G401 (cell line): ENCODE measurements at regions not wholly inside any gene's neighbourhood (a gene's known extent, or its start where the extent isn't known, plus 50 kb on each side); places are given as distances from the start of the nearest gene placed in this dataset.
"Not testable (repeated sequence)": the region's sequence is repeated elsewhere in the genome, so short reads cannot be mapped to it uniquely, and the experiment has no call there.

Experiments used
- DNase-seq: peaks from one replicate; pipeline ENCODE4 v3.0.0-alpha.2; 2015; ENCODE audit warnings: low spot score
- in situ Hi-C: cut with HindIII; loops from 2 replicates; pipeline ENCODE4 v1.10.0; 2016; ENCODE audit warnings: low sequenced_read_pairs, mixed read lengths

DNA sequence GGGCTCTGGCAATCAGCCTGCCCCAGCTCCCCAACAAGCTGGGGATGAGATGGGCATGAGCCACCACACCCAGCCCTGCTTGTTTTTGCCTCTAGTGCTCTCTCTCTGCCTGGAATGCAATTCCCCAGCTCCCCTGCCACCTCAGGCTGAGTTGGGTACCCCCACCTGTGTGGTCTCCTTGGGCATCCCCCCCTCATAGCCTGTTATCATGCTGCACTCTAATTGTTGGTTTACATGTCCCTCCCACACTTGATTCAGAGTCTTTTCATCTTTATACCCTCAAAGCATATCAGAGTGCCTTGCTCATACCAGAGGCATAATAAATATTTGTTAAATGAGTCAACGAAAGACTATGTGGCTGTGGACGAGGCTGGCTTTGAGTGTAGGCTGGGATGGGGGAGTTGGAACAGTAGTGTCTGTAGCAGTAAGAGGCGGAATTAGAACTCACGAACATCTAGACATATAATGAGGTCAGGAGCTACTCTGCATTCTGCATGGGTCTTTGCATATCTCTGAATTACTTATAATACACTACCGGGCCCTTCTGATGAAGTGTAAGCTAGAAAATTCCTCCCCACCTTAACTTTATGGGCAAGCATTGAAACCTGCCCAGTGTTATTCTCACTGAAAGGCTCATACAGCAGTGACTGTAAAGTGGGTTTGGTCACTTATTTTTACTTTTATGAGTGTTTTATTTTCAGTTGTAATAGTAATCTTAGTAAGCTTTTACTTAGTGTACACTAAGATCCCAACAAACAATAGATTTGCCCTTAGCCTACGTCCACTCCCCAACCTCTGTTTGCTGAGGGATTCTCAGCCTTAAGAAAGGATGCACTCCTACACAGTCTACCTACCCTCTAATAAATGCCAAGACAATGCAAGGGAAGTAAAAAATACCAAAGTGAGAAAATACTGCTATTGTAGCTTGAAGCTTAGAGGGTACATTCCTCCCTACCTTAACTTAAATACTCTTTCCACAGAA lies 58.7 kb downstream of the EDN1 start:
- in situ Hi-C loops = no loop called here

DNA sequence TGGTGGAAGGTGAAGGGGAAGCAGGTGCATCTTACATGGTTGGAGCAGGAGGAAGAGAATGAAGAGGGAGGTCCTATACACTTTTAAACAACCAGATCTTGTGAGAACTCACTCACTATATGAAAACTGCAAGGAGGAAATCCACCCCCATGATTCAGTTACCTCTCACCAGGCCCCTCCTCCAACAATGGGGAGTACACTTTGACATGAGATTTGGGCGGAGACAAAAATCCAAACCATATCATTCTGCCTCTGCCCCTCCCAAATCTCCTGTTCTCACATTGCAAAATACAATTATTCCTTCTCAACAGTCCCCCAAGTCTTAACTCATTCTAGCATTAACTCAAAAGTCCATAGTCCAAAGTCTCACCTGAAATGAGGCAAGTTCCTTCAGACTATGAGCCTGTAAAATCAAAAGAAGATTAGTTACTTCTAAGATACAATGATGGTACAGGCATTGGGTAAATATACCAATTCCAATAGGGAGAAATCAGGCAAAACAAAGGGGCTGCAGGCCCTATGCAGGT lies 60.5 kb downstream of the EDN1 start:
- DNase-seq = no peak
- in situ Hi-C loops = no loop called here

More for the DNA sequence above, 58.7 kb downstream of the EDN1 start:
- no peak for DNase-seq

DNA sequence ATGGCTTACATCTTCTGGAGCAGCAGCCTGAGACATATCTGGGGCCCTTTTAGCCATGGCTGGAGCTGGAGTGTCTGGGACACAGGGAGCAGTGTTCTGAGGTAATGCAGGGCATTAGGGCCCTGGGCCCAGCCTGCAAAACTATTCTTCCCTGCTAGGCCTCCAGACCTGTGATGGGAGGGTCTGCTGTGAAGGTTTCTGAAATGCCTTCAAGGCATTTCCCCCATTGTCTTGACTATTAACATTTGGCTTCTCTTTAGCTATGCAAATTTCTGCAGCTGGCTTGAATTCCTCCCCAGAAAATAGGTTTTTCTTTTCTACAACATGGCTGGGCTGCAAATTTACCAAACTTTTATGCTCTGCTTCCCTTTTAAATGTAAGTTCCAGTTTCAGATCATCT lies 61.5 kb downstream of the EDN1 start:
- in situ Hi-C loops = no loop called here
- no peak for DNase-seq

DNA sequence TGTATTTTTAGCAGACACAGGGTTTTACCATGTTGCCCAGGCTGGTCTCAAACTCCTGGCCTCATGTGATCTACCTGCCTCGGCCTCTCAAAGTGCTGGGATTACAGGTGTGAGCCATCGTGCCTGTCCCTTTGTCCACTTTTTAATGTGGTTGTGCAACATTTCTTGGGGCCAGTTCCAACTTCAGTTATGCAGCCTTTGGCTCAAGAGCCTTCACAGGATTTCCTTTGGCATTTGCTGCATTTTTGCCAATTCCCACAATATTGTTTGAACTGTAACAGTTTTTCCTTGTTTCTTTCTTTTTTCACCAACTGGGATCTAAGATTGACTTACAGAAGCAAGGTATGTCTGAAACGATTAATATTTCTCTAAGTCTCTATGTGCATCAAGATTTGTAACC lies 63.6 kb downstream of the EDN1 start:
- in situ Hi-C loops = no loop called here

DNA sequence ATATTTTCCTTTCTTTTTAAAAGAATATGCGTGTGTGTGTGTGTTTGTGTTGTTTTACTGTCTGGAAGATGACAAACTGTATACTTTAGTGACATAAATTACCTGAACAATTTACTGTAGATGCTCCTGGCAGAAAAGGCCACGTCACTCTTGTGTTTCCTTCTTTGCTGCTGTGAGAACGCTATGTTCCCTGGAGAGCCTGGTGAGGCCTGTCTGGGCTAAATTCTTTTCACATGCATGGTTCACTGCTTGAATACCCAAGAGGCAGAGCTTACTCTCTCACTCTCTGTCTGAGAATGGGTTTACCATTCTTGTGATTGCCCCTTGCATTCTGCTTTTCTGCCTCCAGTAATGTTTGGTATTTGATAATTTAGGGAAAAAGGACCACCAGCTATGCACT lies 64.3 kb downstream of the EDN1 start:
- in situ Hi-C loops = no loop called here
- DNase-seq = no peak

More for the DNA sequence above, 63.6 kb downstream of the EDN1 start:
- no peak for DNase-seq

DNA sequence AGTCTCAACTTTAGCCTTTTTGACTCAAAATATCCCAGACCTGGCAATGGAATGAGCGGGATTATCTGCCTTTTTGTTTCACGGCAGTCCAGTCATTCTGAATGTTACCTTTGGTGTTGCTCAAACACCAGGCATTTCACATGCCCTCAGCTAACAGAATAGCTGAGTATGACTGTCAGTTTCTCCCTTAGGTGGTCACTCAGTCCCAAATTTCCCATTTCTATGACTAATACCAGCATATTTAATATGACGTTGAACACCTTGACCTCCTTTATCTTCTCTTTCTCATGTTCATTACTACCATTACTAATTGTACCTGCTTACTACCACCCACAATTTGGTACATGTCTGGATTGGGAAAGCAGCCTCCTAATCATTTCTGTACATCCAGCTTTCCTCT lies 65.2 kb downstream of the EDN1 start:
- in situ Hi-C loops = no loop called here
- DNase-seq = no peak

DNA sequence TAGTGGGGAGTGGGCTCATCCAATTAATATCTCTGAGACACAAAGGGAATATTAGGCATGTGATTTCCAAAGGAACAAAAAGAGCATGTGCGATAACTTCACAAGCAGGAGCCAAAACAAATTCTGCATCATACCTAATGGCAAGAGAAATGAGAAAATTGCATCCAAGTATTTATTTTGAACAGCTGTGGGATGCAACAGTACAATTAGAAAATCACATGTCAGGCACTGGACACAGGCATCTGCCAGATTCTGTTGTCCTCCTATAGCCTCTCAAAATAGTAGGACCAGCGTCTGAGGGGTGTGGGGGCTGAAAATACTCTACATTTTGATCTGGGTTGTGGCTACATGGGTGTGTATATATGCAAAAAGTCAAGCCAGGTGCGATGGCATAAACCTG lies 66.3 kb downstream of the EDN1 start:
- no peak for DNase-seq
- in situ Hi-C loops = no loop called here

DNA sequence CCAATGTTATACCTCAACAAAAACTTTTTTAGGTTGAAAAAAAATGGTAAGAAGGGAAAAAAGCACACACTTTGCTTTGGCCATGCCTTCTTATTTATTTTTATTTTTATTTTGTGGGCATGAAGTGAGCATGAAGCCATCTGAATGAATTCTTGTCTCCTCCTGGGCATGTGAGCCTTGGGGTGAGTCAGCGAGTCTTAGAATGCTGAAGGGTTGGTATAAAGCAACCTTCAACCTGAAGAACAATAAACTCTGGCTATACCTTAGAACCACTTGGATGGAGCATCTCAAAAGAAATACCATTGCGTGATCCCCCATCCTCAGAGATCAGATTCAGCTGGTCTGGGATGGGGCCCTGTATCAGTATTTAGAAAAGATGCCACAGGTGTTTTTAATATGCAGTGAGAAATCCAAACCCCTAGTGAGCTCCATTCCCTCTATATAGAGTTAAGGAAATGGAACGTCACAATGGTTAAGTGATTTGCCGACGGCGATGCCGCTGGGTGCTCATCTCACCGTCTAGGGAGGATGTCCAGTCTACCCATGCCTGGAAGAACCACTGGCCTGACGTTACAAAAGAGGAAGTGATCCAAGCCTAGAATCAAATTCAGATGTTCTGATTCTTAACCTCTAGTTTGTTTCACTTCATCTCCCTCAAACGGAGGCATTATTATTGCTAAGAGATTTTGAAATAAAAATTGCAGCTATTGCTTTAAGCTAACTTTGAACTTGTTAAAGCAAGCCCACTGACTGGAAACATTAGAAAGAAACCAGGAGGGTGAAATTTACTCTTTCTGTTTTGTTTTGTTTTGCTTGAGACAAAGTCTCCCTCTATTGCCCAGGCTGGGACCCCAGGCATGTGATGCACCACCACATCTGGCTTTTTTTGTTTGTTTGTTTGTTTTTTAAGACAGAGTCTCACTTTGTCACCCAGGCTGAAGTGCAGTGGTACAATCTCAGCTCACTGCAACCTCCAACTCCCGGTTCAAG lies 67.1 kb downstream of the EDN1 start:
- DNase-seq = no peak
- in situ Hi-C loops = no loop called here

DNA sequence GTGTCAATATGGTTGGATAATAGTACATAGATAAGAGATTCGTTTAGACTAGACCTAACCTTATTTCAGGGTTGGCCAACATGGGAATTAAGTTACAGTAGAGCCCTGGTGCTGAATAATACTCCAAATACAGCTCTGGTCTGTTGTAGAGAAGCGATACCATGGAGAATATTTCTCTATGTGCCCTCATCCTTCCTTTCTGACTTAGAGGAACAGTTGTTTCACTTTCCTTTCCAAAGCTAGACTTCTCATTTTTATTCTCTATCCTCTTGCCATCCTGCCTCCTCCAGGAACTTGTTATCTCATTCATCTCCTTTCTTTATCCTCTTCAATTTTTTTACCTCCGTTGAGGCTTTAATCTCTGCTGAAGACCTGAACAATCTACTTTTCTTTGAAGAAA lies 68.9 kb downstream of the EDN1 start:
- no peak for DNase-seq
- in situ Hi-C loops = no loop called here

DNA sequence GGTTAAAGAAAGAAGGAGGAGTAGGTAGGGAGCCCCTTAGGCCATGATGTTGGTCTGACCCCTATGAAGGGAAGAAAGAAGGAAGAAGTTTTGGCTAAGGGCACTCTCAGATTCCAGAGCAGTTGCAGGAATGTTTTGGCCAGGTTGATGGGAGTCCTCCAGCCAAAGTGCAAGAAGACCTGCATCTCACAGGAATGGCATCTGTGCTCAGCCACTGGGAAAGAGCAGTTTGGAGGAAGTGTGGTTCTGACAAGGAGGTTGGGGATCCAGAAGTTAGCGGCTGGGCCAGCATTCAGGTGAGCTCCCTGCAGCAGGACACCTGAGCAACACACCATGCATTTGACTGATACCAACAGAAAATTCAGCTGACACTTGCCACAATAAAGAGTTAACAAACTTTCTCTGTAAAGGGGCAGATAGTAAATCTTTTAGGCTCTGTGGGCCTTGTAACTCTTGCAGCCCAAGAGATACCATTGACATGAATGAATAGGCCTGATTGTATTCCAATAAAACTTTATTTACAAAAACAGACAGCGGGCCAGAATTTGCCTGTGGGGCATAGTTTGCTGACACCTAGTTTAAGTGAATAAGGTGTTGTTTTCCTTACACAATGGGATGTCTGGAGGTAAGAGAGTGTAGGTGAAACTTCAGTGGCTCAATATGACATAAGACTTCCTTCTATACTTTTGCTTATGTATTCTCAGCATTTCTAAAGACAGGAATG lies 71.0 kb downstream of the EDN1 start:
- in situ Hi-C loops = no loop called here

DNA sequence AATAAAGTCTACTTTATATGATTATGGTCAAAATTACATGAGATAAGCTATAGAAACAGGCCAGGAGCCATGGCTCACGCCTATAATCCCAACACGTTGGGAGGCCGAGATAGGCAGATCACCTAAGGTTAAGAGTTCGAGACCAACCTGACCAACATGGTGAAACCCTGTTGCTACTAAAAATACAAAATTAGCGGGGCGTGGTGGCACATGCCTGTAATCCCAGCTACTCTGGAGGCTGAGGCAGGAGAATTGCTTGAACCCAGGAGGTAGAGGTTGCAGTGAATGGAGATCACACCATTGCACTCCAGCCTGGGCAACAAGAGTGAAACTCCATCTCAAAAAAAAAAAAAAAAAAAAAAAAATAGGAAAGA lies 73.1 kb downstream of the EDN1 start:
- DNase-seq, in situ Hi-C loops: not testable (repeated sequence)

More for the DNA sequence above, 71.0 kb downstream of the EDN1 start:
- no peak for DNase-seq

DNA sequence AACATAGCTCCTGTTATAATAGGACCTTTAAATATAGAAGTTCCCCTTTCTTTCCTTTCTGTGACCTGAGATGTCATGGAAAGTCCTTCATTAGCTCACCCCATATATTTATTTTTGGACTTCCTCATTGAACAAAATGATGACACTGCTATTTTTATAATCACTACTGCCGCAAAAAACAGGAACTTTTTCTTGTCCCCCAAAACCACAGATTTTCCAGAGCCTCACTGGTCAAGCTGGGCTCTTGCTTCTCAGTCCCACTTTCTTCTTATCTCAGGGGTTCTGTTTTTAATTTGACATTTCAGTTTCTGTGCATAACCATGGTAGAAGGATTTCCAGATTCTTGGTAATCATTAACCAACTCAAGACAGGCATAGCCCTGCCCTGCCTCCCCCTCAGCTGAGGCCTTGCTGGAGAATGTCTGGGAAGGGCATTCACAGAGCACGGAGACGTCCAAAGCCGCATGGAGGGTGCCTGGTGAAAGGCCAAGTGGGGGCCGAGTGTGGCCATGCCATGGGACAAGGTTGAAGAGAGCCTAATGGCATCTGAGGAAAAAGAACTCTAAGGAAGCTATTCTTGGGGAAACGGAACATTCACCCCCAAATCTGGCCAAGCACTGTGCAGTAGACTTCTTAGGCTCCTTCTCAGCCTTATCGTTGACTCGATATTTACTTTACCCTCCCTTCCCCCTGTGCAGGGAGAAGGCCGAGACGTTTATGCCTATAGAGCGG lies 73.7 kb downstream of the EDN1 start:
- in situ Hi-C loops = no loop called here
- DNase-seq = no peak

DNA sequence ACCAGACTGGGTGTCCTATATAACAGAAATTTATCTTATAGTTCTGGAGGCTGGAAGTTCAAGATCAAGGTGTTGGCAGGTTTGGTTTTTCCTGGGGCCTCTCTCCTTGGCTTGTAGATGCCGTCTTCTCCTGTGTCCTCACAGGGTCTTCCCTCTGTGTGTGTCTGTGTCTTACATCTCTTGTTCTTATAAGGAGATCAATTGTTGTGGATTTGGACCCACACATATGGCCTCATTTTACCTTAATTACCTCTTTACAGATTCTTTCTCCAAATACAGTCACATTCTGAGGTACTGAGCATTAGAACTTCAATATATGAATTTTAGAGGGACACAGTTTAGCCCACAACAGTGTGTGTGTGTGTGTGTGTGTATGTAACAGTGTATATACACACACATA lies 74.5 kb downstream of the EDN1 start:
- DNase-seq = no peak
- in situ Hi-C loops = no loop called here

DNA sequence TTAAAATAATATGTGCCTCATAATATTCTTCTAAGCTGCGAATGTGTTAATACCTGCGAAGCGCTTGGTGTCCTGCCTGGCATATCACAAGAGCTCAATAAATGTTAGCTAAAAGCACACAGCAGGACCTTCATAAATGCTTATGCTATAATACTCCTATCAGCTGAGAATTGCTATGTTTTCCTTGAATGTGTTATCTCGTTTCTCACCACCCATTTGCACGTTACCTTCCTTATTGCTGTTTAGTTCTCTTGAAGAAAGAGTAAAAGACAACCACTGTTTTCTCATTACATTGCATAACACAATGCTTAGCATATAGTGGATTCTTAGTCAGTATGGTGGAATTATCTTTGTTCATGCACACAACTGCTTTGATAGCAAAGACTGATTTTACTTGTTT lies 76.6 kb downstream of the EDN1 start:
- no peak for DNase-seq
- in situ Hi-C loops = no loop called here

DNA sequence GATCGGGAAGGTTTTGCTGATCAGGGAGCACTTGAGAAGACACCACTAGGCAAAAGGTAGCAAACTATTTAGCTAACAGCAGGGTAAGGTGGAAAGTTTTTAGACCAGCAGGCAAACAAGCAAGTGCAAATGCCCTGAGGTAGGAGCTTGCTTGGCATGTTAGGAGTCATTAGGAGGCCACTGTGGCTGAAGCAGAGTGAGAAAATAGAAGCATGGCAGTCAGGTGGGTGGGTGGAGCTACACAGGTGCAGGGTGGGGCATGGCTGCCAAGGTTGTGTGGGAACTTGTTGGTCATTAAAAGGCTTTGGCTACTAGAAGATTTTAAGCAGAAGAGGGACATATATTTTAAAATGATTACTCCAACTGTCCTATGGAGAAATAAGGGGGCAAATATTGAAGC lies 77.3 kb downstream of the EDN1 start:
- in situ Hi-C loops = no loop called here
- DNase-seq = no peak

DNA sequence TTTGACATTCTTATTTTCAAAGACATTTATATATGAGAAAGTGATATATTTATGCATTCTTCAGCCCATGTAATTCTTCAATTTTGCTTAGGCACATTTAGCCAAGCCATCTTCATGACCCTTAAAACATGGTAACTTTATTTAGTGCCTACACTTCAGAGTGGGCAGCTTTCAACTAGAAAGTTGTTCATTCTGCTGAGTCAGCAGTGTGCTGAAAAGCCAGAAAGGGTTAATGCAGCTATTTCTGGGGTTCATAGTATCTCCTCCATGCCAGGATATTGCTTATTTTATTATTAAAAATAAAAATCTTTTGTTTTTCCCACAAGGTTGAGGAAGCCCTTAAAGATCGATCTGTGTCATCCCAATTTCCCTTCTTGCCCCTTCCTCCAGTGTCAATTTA lies 79.2 kb downstream of the EDN1 start:
- no peak for DNase-seq
- in situ Hi-C loops = no loop called here

DNA sequence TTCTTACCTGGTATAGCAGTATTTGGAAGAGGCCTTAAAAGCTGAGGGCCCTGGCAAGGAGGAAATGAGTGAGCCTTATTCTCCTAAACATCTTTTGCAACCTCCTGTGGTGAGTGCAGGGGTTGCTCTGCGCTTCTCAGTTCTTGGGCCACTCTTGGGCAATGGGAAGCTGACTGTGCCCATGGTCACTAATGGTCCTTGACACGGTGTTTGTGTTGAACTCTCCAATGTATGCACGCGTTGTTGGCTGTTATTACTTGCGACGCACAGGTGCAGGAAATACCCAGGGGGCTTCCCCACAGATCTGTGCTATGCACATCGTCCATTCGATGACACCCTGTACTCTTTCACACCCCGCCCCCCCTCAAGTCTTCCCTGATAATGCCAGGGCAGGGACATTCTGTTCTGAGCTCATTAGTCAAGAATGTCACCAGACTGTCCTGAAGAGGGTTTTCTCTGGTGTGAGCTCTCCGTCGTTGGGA lies 79.7 kb downstream of the EDN1 start:
- in situ Hi-C loops = no loop called here
- no peak for DNase-seq

DNA sequence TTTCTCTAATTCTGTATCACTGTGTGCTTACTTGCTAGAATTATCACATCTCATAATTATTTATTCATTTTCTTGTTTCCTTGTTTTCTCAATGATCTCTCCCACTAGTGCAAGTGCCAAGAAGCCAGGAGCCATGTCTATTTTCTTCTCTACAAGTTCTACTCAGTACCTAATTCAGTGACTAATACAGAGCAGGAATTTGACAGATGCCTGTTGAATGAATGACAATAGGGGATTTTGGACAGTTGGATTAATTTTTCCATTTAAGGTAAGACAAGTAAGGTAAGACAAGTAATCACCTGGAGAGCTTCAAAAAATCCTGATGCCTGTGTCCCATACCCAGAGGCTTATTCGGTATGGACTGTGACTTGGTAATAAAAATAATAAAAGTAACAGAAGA lies 81.0 kb downstream of the EDN1 start:
- in situ Hi-C loops = no loop called here
- no peak for DNase-seq
